B cell (primary cell): ENCODE measurements at regions not wholly inside any gene's neighbourhood (a gene's known extent, or its start where the extent isn't known, plus 50 kb on each side); places are given as distances from the start of the nearest gene placed in this dataset.
"Not testable (repeated sequence)": the region's sequence is repeated elsewhere in the genome, so short reads cannot be mapped to it uniquely, and the experiment has no call there.

ENCODE experiments used
- ATAC-seq: fragments of 200-7000 bp; cut with Tn5 transposase; one replicate; pipeline ENCODE4 v1.10.0; 2021; ENCODE audit warnings: low read depth, mild to moderate bottlenecking, moderate number of reproducible peaks, moderate library complexity
- CTCF ChIA-PET: fragments of 350-600 bp; sonication (Branson Sonifier 250); formaldehyde crosslinking; loops from one replicate; lab custom pipeline; 2021; ENCODE audit warnings: antibody characterized with exemption, inconsistent platforms; lab: Charles Lee
- POLR2A ChIA-PET: fragments of 350-600 bp; sonication (Branson Sonifier 250); formaldehyde crosslinking; loops from one replicate; lab custom pipeline; 2021; ENCODE audit warnings: antibody characterized with exemption; lab: Charles Lee
- DNase-seq: peaks from one replicate; pipeline ENCODE4 v3.0.0; 2013
- H2AFZ ChIP-seq: 2 replicates; pipeline ENCODE4 v1.6.1; 2012; ENCODE audit warnings: mild to moderate bottlenecking, low read depth, low read length; ENCODE audit not compliant: insufficient read depth, poor library complexity, severe bottlenecking
- H3K27ac ChIP-seq, 2 donors: 1 replicate in 1 of 2; 2 replicates in 1 of 2; pipeline ENCODE4 v1.5.1; 2012 to 2013; ENCODE audit warnings: low read length in 2 of 2, mild to moderate bottlenecking in 2 of 2, moderate library complexity in 1 of 2
- H3K27me3 ChIP-seq, 4 experiments: fragments of 200-600 bp in 1 of 4; sonication (generic) in 1 of 4; replicated peaks in 1 of 4; 1 replicate in 2 of 4; 2 replicates in 2 of 4; pipeline versions ENCODE4 v1.6.1 to v1.7.0; 2013 to 2016; ENCODE audit warnings: low read length in 3 of 4, mild to moderate bottlenecking in 2 of 4, mixed read lengths in 1 of 4, moderate library complexity in 1 of 4; ENCODE audit not compliant: insufficient read depth in 4 of 4, control insufficient read depth in 3 of 4; ENCODE audit errors: control extremely low read depth in 1 of 4
- H3K36me3 ChIP-seq, 2 experiments: replicated peaks in 1 of 2; 1 replicate in 1 of 2; 2 replicates in 1 of 2; pipeline versions ENCODE4 v1.6.1 to v1.7.1; 2013; ENCODE audit warnings: low read length in 1 of 2; ENCODE audit not compliant: insufficient read depth in 2 of 2, control insufficient read depth in 1 of 2; ENCODE audit errors: control extremely low read depth in 1 of 2, extremely low read depth in 1 of 2
- H3K4me1 ChIP-seq, 2 donors: fragments of 200-600 bp in 1 of 2; sonication (generic) in 1 of 2; 1 replicate in 1 of 2; 2 replicates in 1 of 2; pipeline versions ENCODE4 v1.5.1 to v1.6.1; 2013 to 2017; ENCODE audit warnings: low read length in 2 of 2; ENCODE audit not compliant: control insufficient read depth in 2 of 2, insufficient read depth in 2 of 2
- H3K4me2 ChIP-seq: replicated peaks from 2 replicates; pipeline ENCODE3; 2012; ENCODE audit warnings: mild to moderate bottlenecking, low read depth, low read length; ENCODE audit not compliant: poor library complexity, severe bottlenecking
- H3K4me3 ChIP-seq, 5 experiments: fragments of 200-600 bp in 1 of 5; sonication (generic) in 1 of 5; 1 replicate in 3 of 5; 2 replicates in 2 of 5; pipeline versions ENCODE4 v1.5.1 to v1.7.0; 2011 to 2016; ENCODE audit warnings: low read length in 4 of 5, mild to moderate bottlenecking in 4 of 5, low read depth in 2 of 5, control low read depth in 1 of 5, moderate library complexity in 1 of 5; ENCODE audit not compliant: insufficient read depth in 1 of 5; ENCODE audit errors: control extremely low read depth in 1 of 5, extremely low read depth in 1 of 5
- H3K79me2 ChIP-seq: fragments of 200-600 bp; sonication (generic); one replicate; pipeline ENCODE4 v1.6.0; 2016; ENCODE audit warnings: low read length; ENCODE audit not compliant: control insufficient read depth, insufficient read depth
- H3K9ac ChIP-seq: fragments of 200-600 bp; sonication (generic); 2 replicates; pipeline ENCODE4 v1.6.1; 2017; ENCODE audit warnings: mild to moderate bottlenecking, low read length, moderate library complexity
- H3K9me3 ChIP-seq, 3 donors: one replicate each; pipeline versions ENCODE4 v1.6.1 to v1.7.1; 2013; ENCODE audit warnings: low read length in 2 of 3; ENCODE audit not compliant: control insufficient read depth in 2 of 3, insufficient read depth in 1 of 3; ENCODE audit errors: control extremely low read depth in 1 of 3
- H4K20me1 ChIP-seq: 2 replicates; pipeline ENCODE4 v1.6.0; 2012; ENCODE audit warnings: mild to moderate bottlenecking, low read length; ENCODE audit not compliant: insufficient read depth, control insufficient read depth, poor library complexity, severe bottlenecking
- H3K27ac Mint-ChIP-seq: one replicate; pipeline ENCODE4 v1.8.0; 2021; ENCODE audit warnings: mixed read lengths
- H3K27me3 Mint-ChIP-seq: one replicate; pipeline ENCODE4 v1.8.0; 2021; ENCODE audit warnings: mixed read lengths
- H3K4me1 Mint-ChIP-seq: one replicate; pipeline ENCODE4 v1.8.0; 2021; ENCODE audit warnings: mixed read lengths
- H3K4me3 Mint-ChIP-seq: one replicate; pipeline ENCODE4 v1.8.0; 2021; ENCODE audit warnings: mixed read lengths
- H3K9me3 Mint-ChIP-seq: one replicate; pipeline ENCODE4 v1.8.0; 2022; ENCODE audit warnings: mixed read lengths; ENCODE audit not compliant: insufficient read depth
- EZH2 ChIP-seq: IDR thresholded peaks from 2 replicates; pipeline ENCODE4 v1.6.1; 2012; ENCODE audit warnings: borderline replicate concordance, low read depth, mild to moderate bottlenecking, moderate library complexity, low read length; ENCODE audit not compliant: insufficient read depth, poor library complexity, severe bottlenecking
- WGBS: methylation state at CpG from one replicate; pipeline ENCODE4 v1.1.5; 2013; ENCODE audit warnings: missing lambda C conversion rate; ENCODE audit not compliant: insufficient coverage; 5-methylcytosine and 5-hydroxymethylcytosine counted together
- intact Hi-C: fragments of 100-400 bp; cut with micrococcal nuclease; formaldehyde crosslinking; loops from one replicate; pipeline ENCODE4 v1.10.0; 2022
- TF ChIP-seq, protein P1 (sequence below): fragments of 200-600 bp; IDR thresholded peaks from one replicate; pipeline ENCODE4 v1.8.0; 2022; ENCODE audit warnings: antibody characterized with exemption, mild to moderate bottlenecking

DNA sequence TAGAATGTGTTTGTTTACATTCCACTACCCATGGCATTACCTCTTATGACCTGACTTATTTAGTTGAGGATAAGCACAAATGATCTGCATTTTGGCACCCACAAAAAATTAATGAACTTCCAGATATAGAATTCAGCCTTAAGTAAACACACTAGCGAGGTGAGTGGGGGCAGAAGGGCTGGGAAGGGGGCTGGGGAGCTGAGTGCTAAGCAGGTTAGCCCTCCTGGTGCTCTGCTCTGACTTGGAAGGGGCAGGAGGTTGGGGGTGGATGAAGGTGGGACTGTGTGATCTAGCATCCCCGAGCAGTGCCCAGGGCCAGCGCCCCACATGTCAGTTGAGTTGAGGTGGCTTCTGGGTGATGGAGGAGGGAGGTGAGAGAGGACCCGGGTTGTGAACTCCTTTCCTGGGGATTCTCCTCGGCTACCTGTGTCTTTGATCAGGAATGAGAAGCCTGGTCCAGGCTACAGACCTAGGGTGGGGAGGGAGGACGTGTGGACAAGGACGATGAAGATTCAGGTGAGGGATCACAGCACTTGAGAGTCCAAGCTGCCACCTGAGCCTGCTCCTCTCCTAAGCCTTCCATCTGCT is 178.6 kb upstream of the SMAD3 start:
- WGBS: 94% methylated on average over 6 of the region's 7 CpGs
- CTCF ChIA-PET: no interaction called here
- H3K4me1 ChIP-seq: no peaks in the 10 kb centered on the region
- peaks cover 6 to 18% (median 11%) of the 10 kb centered on the region in 3 donors for H3K9me3 ChIP-seq
- H4K20me1 ChIP-seq: no peaks in the 10 kb centered on the region
- TF ChIP-seq, protein P1, sequence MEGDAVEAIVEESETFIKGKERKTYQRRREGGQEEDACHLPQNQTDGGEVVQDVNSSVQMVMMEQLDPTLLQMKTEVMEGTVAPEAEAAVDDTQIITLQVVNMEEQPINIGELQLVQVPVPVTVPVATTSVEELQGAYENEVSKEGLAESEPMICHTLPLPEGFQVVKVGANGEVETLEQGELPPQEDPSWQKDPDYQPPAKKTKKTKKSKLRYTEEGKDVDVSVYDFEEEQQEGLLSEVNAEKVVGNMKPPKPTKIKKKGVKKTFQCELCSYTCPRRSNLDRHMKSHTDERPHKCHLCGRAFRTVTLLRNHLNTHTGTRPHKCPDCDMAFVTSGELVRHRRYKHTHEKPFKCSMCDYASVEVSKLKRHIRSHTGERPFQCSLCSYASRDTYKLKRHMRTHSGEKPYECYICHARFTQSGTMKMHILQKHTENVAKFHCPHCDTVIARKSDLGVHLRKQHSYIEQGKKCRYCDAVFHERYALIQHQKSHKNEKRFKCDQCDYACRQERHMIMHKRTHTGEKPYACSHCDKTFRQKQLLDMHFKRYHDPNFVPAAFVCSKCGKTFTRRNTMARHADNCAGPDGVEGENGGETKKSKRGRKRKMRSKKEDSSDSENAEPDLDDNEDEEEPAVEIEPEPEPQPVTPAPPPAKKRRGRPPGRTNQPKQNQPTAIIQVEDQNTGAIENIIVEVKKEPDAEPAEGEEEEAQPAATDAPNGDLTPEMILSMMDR: no peak
- TF ChIP-seq EZH2: no peak
- H3K27me3 ChIP-seq: peaks cover 0 to 8% (median 0%) of the 10 kb centered on the region in 4 experiments
- Mint-ChIP-seq H3K9me3 (no peaks in the 10 kb centered on the region), H3K4me1 (no peaks in the 10 kb centered on the region), H3K4me3 (no peak overlapping the region), H3K27ac (no peak overlapping the region), H3K27me3 (peaks cover 8% of the 10 kb centered on the region)
- H2AFZ ChIP-seq: no peak overlapping the region
- H3K9ac ChIP-seq: no peak overlapping the region
- H3K27ac ChIP-seq: no peak overlapping the region
- no peaks in the 10 kb centered on the region for H3K79me2 ChIP-seq
- no peak overlapping the region for H3K4me2 ChIP-seq
- DNase-seq (no peak), ATAC-seq (no peak)
- H3K4me3 ChIP-seq: no peak overlapping the region
- POLR2A ChIA-PET: no interaction called here
- intact Hi-C loops: no loop called here
- H3K36me3 ChIP-seq: no peaks in the 10 kb centered on the region

DNA sequence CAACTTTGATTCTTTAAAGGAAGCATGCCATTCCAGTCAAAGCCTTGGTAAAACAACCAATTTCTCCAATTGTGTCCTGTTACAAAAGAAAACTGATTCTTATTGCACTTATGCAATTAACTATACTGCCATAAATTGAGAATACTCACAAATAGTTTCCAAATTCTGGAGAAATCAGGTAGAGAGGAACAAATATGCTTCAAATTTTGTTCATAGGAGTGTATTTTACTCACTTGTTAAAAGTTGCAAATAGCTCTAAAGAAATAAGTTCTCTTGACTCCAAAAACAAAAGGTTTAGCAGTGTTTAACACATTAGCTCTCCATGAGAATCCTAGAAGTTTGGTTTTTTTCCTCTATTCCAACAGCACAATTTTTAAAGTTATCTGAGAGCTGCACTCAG is 176.1 kb upstream of the SMAD3 start:
- H3K9me3 Mint-ChIP-seq, H3K27me3 Mint-ChIP-seq, H3K4me3 ChIP-seq, H3K27ac ChIP-seq, POLR2A ChIA-PET, H3K4me2 ChIP-seq, H3K79me2 ChIP-seq, DNase-seq, H3K9ac ChIP-seq, H3K4me3 Mint-ChIP-seq, H3K4me1 ChIP-seq, intact Hi-C loops, H2AFZ ChIP-seq, H3K27me3 ChIP-seq, ATAC-seq, H4K20me1 ChIP-seq, H3K36me3 ChIP-seq, CTCF ChIA-PET, H3K27ac Mint-ChIP-seq, H3K4me1 Mint-ChIP-seq: not testable (repeated sequence)
- peaks cover 6 to 18% (median 11%) of the 10 kb centered on the region in 3 donors for H3K9me3 ChIP-seq
